Heart left ventricle (tissue), 13 donors: ENCODE measurements at regions not wholly inside any gene's neighbourhood (a gene's known extent, or its start where the extent isn't known, plus 50 kb on each side); places are given as distances from the start of the nearest gene placed in this dataset.

Experiments used
- CTCF ChIP-seq, 12 donors: fragments of 200-600 bp; sonication (generic) in 4 of 12; IDR thresholded peaks; one replicate each; pipeline versions ENCODE4 v1.5.0 to v1.8.0; 2018 to 2022; ENCODE audit warnings: antibody characterized with exemption in 12 of 12, mild to moderate bottlenecking in 5 of 12
- POLR2A ChIP-seq, 2 donors: fragments of 450-650 bp; IDR thresholded peaks; one replicate each; pipeline ENCODE4 v1.6.1; 2017; ENCODE audit warnings: antibody characterized with exemption in 2 of 2, mild to moderate bottlenecking in 2 of 2, moderate library complexity in 2 of 2
- donor health status: ischemic (EF 13 %, LVEDD 7.1; RV severe dilation, severe dysfunction).
- donor health status: DM: no; HTN: yes; CAD: no.
- donor health status: DM: no; HTN: no; CAD: no.
- donor health status: ischemic (EF 25% LVEDD 6.9; RV normal size, moderate dysfunction).
- donor health status: ischemic (EF 25% LVEDD 5.7; RV mildly dilated, moderate dysfunction).
- donor health status: ischemic (EF 35%, LVEDD 5.7; RV mildly dilated, moderate dysfunction).
- donor health status: nonischemic (EF 11% LVEDD 7.7; RV severe dilation, severe dysfunction).
- donor health status: DM: yes; HTN: yes; CAD: no.
- donor health status: PGD.
- donor health status: ischemic (EF 29% LVEDD 5.4; RV normal size, mild dysfunction).
- donor health status: nonischemic (EF 23%, LVEDD 6.1; RV moderate dilation, normal function).

- TF ChIP-seq CTCF (IDR thresholded peaks at IDR 0.05): no peak
- TF ChIP-seq POLR2A (IDR thresholded peaks at IDR 0.05): no peak
Observed at GRCh38 chr4:103354006-103354405, 155.9 kb upstream of the CENPE start.
